ENCODE measurements at regions not wholly inside any gene's neighbourhood (a gene's known extent, or its start where the extent isn't known, plus 50 kb on each side); places are given as distances from the start of the nearest gene placed in this dataset.

GRCh38 chr5:53311681-53312080 lies 168.7 kb upstream of the FST start:
- TF ChIP-seq, protein P1, sequence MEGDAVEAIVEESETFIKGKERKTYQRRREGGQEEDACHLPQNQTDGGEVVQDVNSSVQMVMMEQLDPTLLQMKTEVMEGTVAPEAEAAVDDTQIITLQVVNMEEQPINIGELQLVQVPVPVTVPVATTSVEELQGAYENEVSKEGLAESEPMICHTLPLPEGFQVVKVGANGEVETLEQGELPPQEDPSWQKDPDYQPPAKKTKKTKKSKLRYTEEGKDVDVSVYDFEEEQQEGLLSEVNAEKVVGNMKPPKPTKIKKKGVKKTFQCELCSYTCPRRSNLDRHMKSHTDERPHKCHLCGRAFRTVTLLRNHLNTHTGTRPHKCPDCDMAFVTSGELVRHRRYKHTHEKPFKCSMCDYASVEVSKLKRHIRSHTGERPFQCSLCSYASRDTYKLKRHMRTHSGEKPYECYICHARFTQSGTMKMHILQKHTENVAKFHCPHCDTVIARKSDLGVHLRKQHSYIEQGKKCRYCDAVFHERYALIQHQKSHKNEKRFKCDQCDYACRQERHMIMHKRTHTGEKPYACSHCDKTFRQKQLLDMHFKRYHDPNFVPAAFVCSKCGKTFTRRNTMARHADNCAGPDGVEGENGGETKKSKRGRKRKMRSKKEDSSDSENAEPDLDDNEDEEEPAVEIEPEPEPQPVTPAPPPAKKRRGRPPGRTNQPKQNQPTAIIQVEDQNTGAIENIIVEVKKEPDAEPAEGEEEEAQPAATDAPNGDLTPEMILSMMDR (IDR thresholded peaks at IDR 0.05) = no peak
- no peak for TF ChIP-seq POLR2A (IDR thresholded peaks at IDR 0.05)
- no peak for TF ChIP-seq POLR2AphosphoS5 (IDR thresholded peaks at IDR 0.05)

Data from prostate gland (tissue), 2 donors.